ENCODE measurements at regions not wholly inside any gene's neighbourhood (a gene's known extent, or its start where the extent isn't known, plus 50 kb on each side); places are given as distances from the start of the nearest gene placed in this dataset.

DNA sequence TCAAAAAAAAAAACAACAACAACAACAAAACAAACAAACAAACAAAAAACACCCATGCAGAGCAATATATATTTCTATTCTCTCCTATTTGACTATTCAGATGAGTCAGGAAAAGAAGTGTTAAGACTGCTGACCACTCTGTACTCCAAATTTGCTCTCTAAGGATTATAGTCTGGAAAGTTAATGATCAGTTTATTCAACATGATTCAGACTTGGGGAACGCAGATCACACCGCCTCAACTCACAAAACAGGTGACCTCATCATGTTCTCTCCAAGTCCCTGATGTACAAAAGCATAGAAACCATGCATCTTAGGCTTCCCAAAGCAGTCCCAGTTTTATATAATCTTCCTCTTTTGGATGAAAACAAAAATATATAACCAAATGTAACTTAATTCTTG is 51.9 kb upstream of the PRRC2C start:
- TF ChIP-seq, protein P1, sequence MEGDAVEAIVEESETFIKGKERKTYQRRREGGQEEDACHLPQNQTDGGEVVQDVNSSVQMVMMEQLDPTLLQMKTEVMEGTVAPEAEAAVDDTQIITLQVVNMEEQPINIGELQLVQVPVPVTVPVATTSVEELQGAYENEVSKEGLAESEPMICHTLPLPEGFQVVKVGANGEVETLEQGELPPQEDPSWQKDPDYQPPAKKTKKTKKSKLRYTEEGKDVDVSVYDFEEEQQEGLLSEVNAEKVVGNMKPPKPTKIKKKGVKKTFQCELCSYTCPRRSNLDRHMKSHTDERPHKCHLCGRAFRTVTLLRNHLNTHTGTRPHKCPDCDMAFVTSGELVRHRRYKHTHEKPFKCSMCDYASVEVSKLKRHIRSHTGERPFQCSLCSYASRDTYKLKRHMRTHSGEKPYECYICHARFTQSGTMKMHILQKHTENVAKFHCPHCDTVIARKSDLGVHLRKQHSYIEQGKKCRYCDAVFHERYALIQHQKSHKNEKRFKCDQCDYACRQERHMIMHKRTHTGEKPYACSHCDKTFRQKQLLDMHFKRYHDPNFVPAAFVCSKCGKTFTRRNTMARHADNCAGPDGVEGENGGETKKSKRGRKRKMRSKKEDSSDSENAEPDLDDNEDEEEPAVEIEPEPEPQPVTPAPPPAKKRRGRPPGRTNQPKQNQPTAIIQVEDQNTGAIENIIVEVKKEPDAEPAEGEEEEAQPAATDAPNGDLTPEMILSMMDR (IDR thresholded peaks at IDR 0.05): no peak
- DNase-seq (ENCODE audit: low spot score): no peak
- ATAC-seq (ENCODE audit: low FRiP score): no peak

DNA sequence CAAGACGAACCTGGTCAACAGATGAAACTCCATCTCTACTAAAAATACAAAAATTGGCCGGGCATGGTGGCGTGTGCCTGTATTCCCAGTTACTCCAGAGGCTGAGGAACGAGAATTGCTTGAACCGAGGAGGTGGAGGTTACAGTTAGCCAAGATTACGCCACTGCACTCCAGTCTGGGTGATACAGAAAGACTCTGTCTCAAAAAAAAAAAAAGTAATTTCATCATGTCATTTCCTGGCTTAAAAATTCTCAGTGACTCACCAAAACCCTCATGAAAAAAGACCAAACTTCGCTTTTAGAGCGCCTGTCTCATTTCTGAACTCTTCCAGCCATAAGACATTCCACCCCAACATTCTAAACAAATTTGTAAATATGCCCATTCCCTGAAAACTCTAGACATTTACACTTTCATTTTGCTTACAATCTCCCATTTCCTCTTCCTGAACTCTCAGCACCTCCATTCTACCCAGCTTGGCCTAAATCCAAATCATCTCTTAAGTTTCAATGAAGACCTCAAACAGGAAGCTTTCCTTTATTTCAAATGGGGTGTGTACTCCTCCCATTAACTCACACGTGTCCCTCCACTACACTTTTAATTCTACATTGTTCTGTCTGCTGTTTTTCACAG is 50.5 kb upstream of the PRRC2C start:
- no peak for DNase-seq (ENCODE audit: low spot score)
- peak; percentile 70 for ATAC-seq (ENCODE audit: low FRiP score)
- TF ChIP-seq, protein P1 (IDR thresholded peaks at IDR 0.05): no peak

Measured in omental fat pad (tissue), 3 donors.